Activated T-helper 17 cell treated with anti-CD3 and anti-CD28 coated beads, Interleukin-2, amount 50 U/mL, for 72 hours (primary cell): ENCODE measurements at regions not wholly inside any gene's neighbourhood (a gene's known extent, or its start where the extent isn't known, plus 50 kb on each side); places are given as distances from the start of the nearest gene placed in this dataset.

Source experiments
- ATAC-seq: fragments of 150-1000 bp; cut with Tn5 transposase; replicated peaks from 2 replicates; pipeline ENCODE4 v1.10.0; 2021; ENCODE audit warnings: mild to moderate bottlenecking, moderate library complexity
- H3K27ac Mint-ChIP-seq: one replicate; pipeline ENCODE4 v1.8.0; 2022; ENCODE audit warnings: mixed read lengths
- H3K27me3 Mint-ChIP-seq: one replicate; pipeline ENCODE4 v1.8.0; 2022; ENCODE audit warnings: mixed read lengths
- H3K36me3 Mint-ChIP-seq: one replicate; pipeline ENCODE4 v1.8.0; 2022; ENCODE audit warnings: low read depth, mild to moderate bottlenecking, mixed read lengths
- H3K4me1 Mint-ChIP-seq: one replicate; pipeline ENCODE4 v1.8.0; 2022; ENCODE audit warnings: mixed read lengths
- H3K4me3 Mint-ChIP-seq: one replicate; pipeline ENCODE4 v1.8.0; 2022; ENCODE audit warnings: mild to moderate bottlenecking, mixed read lengths
- H3K9me3 Mint-ChIP-seq: one replicate; pipeline ENCODE4 v1.8.0; 2022; ENCODE audit warnings: mixed read lengths

DNA sequence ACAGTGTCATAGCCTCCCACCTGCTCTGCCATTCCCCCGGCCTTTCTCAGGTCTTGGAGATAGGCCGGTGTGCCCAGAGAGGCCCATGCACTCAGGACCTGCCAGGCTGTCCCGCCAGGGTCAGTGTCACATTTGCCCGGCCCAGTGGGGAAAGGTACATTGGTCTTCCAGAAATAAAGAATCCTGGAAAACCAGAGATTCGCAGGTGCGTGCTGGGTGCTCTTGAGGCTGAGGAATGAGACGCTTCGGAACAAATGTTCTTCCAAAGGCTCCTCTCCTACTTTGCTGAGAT lies 205.8 kb upstream of the RTL1 start:
- ATAC-seq: no peak
- no peak overlapping the region for H3K4me3 Mint-ChIP-seq
- H3K27ac Mint-ChIP-seq: no peak overlapping the region
- no peaks in the 10 kb centered on the region for H3K4me1 Mint-ChIP-seq
- peaks cover 4% of the 10 kb centered on the region for H3K9me3 Mint-ChIP-seq
- no peaks in the 10 kb centered on the region for H3K27me3 Mint-ChIP-seq
- H3K36me3 Mint-ChIP-seq: no peaks in the 10 kb centered on the region

DNA sequence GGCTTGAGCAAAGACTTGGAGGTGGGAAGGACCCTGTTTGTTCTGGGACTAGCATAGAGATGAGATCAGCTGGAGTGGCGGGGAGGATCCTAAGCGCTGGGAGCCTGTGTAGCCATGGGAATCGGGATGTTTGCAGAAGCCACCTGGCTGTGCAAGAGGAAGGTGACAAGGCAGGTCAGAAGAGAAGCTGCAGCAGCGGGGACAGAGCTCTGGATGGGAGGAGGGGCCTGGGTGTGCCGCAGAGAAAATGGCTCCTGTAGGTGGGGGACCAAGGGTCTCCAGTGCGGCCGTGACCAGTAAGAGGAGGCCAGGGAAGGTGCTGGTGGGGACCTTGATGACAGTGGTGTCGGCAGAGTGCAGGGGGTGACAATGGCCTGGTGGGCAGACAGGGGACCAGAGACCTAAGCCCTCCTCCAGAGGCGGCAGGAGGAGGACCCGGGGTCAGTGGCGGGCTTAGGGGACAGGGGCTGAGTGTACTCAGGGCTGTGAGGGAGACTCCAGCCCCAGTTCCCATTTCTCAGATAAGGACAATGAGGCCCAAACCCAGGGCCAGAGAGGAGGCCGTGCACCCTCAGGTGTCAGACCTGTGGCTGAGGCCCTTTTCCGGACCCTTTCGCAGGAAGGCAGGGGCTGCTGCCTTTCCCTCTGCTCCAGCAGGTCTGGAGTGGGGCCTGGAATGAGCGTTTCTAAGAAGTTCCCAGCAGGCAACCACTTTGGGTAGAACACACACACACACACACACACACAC lies 206.6 kb upstream of the RTL1 start:
- Mint-ChIP-seq H3K4me1 (no peaks in the 10 kb centered on the region), H3K36me3 (no peaks in the 10 kb centered on the region), H3K27ac (no peak overlapping the region), H3K9me3 (peaks cover 4% of the 10 kb centered on the region), H3K27me3 (no peaks in the 10 kb centered on the region), H3K4me3 (no peak overlapping the region)
- ATAC-seq: no peak

DNA sequence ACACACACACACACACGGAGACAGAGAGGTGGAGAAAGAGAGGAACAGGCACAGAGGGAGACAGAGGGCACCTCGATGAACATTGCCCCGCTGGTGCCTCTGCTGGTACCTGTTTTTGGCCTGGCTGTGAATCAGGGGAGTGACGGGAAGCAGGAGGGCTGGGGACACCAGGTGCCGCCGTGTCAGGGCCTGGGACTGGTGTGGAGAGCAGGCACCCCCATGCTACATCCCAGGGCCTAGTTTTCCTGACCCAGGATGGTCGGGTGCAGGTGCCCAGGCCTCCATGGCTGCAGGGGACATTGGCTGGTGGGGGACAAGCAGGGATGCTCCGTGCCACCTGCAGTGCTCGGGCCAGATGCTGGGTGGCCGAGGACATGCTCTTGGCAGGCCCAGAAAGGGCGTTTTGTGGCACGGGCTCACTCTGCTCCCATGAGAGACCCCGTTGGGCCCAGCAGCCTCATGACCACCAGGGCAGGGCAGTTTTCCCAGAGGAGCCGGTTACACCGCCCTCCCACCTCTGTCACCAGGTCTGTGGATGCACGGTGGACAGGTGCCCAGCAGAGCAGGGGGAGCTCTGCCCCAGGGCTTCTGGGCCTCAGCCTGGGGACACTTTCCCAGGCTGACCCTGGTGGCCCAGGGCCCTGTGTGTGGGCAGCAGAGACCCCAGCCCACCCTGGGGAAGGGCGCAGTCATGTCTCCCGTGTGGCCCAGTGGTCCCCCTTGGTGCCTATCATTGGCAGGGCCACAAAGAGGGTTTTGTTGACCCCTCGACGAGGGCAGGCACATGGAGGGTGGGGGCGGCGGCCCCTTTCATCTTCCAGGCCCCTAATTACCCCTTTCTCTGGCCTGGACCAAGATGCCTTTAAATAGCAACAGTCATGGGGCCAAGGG lies 207.5 kb upstream of the RTL1 start:
- Mint-ChIP-seq H3K4me1 (no peaks in the 10 kb centered on the region), H3K27me3 (no peaks in the 10 kb centered on the region), H3K9me3 (peaks cover 3% of the 10 kb centered on the region), H3K4me3 (no peak overlapping the region), H3K36me3 (no peaks in the 10 kb centered on the region), H3K27ac (no peak overlapping the region)
- no peak for ATAC-seq

DNA sequence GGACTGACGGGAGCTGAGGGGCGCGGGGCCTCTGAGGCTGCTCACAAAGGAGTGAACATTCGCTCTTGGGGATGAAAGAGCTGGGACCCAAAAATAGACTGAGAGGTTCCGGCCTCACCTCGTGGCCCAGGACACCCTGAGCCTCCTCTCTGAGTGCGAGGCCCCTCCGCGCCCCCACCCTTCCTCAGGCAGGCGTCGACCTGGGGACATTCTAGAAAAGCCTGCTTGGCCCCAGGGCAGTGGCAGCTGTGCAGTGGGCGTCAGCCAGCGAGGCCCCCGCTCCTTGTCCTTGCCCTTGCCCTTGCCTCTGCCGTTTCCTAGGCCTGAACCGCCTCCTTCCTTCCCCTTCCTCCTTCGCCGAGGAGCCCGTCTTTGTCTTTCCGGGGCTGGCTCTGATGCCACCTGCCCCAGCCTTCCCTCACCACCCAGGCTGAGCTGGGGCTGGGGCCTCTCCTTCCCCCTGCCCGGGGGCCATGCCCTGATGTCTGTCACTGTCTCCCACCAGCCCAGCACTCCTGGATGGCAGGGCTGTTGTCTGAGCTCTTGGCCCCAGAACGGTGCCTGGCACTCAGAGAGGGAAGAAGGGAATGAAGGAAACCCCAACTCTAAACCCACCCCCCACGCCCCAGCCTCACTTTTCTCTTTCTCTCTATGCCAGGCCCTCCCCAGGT lies 208.2 kb upstream of the RTL1 start:
- Mint-ChIP-seq H3K27ac (no peak overlapping the region), H3K27me3 (no peaks in the 10 kb centered on the region), H3K4me1 (no peaks in the 10 kb centered on the region), H3K9me3 (no peaks in the 10 kb centered on the region), H3K36me3 (no peaks in the 10 kb centered on the region), H3K4me3 (no peak overlapping the region)
- no peak for ATAC-seq

DNA sequence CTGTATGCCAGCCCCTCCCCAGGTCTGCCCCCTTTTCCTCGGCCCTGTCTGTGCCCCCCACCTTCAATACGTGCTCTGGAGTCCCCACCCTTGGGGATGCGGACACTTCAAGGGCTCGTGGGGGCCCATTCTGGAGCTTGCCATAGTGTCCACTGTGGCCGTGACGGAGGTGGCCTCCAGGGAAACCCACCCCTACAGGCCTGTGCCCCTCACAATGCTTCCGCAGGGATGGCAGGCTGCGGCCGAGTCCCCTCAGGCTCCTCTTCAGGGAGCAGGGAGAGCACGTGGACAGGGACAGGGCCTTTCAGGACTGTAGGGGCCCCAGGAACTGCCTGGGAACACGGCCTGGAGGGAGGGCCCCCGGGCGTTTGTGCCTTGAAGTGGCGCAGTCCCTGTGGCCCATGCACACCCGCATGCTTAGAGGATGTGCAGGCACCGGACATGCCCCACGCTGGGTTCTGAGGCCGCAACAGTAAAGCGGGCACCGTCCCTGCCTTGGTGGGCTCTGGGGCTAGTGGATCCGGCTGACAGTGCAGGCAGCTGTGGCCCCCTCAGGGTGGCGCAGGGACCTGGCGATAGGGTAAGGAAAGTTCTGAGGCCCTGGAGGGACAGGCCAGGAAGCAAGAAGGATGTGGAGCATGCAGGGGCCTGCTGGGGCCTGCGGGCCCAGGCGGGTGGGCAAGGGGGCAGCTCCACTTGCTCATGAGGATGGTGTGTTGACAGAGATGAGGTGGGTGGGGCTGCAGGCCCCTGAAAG lies 209.0 kb upstream of the RTL1 start:
- Mint-ChIP-seq H3K4me3 (no peak overlapping the region), H3K9me3 (no peaks in the 10 kb centered on the region), H3K27ac (no peak overlapping the region), H3K27me3 (peaks cover 2% of the 10 kb centered on the region), H3K36me3 (no peaks in the 10 kb centered on the region), H3K4me1 (no peaks in the 10 kb centered on the region)
- no peak for ATAC-seq

DNA sequence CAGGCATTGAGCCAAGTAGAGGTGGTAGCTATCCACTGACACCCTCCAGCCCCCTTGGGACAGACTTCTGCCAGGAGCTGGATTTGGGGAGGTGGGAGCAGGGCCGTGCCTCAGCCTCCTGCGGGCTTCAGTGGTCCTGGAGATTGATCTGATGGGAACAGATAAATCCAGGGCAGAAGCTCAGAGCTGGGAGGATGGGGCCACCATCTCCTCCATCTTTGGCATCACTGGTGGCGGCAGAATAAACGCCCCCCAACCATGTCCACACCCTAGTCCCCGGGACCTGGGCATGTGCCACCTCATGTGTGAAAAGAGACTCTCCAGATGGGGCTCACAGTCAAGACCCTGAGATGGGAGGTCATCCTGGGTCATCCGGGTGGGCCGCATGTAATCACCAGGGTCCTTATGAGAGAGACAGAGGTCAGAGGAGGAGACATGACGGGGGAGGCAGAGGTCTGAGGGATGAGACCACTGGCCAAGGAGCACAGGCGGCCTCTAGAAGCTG lies 209.6 kb upstream of the RTL1 start:
- Mint-ChIP-seq H3K4me3 (no peak overlapping the region), H3K4me1 (no peaks in the 10 kb centered on the region)

DNA sequence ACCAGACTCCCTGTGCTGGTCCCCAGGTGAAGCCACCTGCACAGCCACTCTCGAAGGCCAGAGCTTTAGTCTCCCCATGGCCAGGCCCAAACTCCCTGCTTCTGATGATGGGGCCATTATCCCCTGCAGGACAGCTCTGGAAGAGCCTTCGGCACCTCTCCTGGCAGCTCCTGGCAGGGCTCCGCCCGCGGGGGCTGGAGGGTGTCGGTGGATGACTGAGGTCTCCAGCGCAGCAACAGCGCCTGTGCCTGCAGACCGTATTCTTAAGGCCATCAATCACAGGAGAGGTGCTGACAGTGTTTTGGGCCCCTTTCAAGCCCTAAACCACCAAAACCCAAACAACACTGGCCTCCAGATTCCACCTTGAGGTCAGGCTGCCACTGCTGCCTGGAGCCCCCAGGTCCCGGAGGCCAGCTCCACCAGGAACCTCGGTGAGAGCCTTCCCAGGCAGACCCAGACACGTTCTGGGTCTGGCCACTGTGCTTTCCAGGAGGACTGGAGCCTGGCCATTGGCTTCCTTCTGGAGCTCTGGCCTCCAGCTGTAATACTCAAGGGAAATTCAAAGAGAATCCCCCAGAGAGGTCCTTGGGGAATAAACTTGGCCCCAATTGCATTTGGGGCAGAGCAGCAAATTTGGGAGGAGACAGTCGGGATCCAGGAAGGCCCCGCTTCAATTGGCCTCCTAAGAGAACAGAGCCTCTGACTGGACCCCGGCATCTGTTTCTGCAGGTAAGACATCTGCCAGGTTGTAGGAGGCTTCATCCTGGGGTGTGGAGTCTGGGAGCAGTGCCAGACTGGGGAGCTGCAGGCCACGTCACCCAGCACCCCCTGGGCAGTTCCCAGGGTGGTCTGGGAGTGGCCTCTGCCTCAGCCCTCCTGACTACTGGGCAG lies 210.6 kb upstream of the RTL1 start:
- Mint-ChIP-seq H3K27me3 (peaks cover 12% of the 10 kb centered on the region), H3K9me3 (no peaks in the 10 kb centered on the region), H3K36me3 (no peaks in the 10 kb centered on the region), H3K4me1 (no peaks in the 10 kb centered on the region), H3K27ac (no peak overlapping the region), H3K4me3 (no peak overlapping the region)
- no peak for ATAC-seq

More for the DNA sequence above, 209.6 kb upstream of the RTL1 start:
- Mint-ChIP-seq H3K36me3 (no peaks in the 10 kb centered on the region), H3K27ac (no peak overlapping the region), H3K27me3 (peaks cover 8% of the 10 kb centered on the region), H3K9me3 (no peaks in the 10 kb centered on the region)
- no peak for ATAC-seq

DNA sequence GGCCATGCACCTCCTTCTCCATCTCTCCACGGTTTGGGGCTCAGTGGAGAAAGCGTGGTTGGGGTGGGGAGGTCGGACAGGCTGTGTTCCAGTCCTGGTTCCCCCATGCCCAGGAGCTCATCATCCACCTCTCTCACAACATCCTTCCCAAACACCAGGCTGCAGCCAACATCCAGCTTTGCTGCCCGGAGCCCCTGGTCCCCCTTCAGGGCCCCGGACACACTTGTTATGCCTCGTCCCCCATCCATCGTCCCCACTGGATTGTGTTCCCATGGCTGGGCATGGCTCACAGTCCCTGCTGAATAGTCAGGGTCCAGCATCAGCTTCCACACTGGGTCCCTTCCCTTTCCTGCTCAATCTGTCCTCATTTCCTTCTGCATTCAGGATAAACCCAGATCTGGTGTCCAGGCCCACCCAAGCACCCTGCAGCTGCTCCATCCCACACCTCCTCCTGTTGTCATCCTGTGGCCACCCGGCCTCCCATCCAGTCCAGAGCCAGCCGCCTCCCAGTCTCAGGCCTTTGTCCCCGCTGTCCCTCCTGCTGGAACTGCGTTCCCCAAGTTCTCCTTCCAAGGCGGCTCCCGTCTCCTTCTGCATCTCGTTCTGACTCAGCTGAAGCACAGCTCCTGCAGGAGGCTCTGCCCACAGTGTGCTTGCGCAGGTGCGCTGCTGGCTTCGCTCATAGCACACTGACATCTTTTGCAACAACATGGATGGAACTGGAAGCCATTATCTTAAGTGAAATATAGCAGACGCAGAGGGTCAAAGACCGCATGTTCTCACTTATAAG lies 211.4 kb upstream of the RTL1 start:
- Mint-ChIP-seq H3K27me3 (peaks cover 14% of the 10 kb centered on the region), H3K36me3 (no peaks in the 10 kb centered on the region), H3K4me3 (no peak overlapping the region), H3K4me1 (no peaks in the 10 kb centered on the region), H3K9me3 (no peaks in the 10 kb centered on the region), H3K27ac (no peak overlapping the region)
- ATAC-seq: no peak

DNA sequence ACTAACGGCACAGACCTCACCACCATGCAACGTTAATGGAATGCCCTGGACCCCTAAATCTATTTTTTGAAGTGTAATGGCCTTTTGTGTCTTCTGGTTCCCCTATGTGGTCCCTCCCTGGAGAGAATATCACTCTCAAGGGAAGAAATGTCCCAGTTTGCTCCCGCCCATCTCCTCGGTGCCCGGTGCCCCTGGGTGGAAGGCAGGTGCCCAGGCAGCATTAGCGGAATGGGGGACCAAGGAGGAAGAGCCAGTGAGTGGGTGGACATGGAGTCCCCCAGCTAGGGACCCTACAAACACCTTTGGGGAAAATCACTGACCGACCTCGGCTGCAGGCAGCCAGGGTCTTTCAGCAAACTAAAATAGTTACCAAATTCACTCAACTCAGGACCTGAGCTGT lies 212.1 kb upstream of the RTL1 start:
- Mint-ChIP-seq H3K36me3 (no peaks in the 10 kb centered on the region), H3K9me3 (no peaks in the 10 kb centered on the region), H3K4me3 (no peak overlapping the region), H3K27ac (no peak overlapping the region), H3K27me3 (peaks cover 14% of the 10 kb centered on the region), H3K4me1 (no peaks in the 10 kb centered on the region)
- no peak for ATAC-seq

DNA sequence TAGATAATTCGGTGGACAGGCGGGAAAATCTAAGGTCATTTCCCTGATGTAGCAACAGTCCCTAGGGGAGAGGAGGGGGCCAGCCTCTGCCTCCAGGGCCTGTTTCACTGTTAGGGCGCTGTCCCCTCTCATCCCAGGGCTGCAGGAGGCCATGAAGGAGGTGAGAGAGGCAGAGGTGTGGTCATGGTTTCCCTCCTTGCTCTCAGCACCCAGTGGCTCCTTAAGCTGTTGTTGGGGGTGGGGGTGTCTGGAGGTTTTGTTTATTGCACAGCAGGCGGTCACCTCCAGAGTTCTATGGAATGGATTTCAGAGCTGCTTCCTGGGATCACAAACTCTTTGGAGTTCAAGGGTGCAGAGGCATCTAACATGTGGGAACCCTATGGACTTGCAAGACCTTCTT lies 212.5 kb upstream of the RTL1 start:
- H3K4me3 Mint-ChIP-seq: no peak overlapping the region
- H3K27ac Mint-ChIP-seq: no peak overlapping the region
- H3K4me1 Mint-ChIP-seq: no peaks in the 10 kb centered on the region
- peaks cover 14% of the 10 kb centered on the region for H3K27me3 Mint-ChIP-seq
- H3K9me3 Mint-ChIP-seq: no peaks in the 10 kb centered on the region
- ATAC-seq: no peak
- no peaks in the 10 kb centered on the region for H3K36me3 Mint-ChIP-seq

DNA sequence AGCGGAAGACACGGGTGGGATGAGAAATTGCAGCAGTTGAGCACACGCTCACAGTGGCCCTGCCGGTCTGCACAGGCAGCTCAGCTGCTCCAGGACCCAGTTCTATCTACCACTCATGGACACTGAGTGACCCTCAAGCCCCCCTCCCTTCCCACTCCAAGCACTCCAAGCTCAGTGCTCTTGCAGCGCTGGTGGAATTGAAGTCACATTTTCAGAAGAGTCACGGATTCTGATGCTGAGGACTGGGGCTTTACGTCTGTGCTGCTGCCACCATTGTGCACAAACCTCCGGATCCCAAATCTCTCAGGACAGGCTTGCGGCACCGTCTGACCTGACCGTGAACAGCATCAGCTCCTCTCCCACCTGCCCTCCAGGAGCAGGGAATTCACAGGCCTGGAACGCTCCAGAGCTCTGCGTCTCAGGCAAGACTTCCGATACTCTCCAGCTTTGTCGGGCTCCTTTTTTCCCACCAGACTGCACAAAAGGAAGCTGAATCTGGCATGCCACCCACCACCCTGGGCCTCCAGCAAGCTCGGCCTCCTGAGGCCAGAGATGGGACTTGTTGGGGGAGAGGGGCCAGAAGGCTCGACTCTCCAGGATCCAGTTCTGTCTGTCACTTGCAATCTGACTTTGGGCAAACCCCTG lies 213.1 kb upstream of the RTL1 start:
- Mint-ChIP-seq H3K27ac (no peak overlapping the region), H3K27me3 (peaks cover 14% of the 10 kb centered on the region), H3K9me3 (no peaks in the 10 kb centered on the region), H3K4me3 (no peak overlapping the region), H3K4me1 (no peaks in the 10 kb centered on the region), H3K36me3 (no peaks in the 10 kb centered on the region)
- ATAC-seq: no peak

DNA sequence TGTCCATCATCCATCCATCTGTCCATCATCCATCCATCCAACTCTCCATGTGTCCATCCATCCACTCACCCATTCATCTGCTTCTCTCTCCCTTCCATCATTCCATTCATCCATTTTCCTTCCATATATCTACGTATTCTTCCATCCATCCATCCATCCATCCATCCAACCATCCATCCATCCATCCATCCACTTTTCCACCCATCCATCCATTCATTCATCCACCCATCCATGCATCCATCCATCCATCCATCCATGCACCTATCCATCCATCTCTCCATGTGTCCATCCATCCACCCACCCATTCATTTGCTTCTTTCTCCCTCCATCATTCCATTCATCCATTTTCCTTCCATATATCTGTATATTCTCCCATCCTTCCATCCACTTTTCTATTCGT lies 214.0 kb upstream of the RTL1 start:
- no peak for ATAC-seq
- H3K27me3 Mint-ChIP-seq: peaks cover 14% of the 10 kb centered on the region
- H3K9me3 Mint-ChIP-seq: no peaks in the 10 kb centered on the region
- H3K27ac Mint-ChIP-seq: no peak overlapping the region
- H3K4me1 Mint-ChIP-seq: no peaks in the 10 kb centered on the region
- no peak overlapping the region for H3K4me3 Mint-ChIP-seq
- H3K36me3 Mint-ChIP-seq: no peaks in the 10 kb centered on the region

DNA sequence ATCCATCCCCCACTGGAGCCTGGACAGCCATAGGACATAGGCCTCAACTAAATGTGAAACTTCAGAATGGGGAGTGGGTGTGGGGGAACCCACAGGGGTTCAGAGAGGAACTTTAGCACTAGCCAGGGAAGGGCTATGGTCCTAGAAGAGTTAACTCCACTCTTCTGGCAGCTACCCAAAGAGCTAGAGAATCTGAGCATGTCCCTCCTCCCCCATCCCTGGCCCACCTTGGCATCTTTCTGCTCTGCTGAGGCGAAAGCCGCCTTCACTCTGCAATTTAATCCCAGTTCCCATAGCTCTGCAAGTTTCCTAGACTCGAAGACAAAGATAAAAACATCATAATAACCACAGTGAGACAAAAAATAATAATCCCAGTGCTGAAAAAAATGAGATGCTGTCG lies 214.7 kb upstream of the RTL1 start:
- H3K4me1 Mint-ChIP-seq: no peaks in the 10 kb centered on the region
- no peaks in the 10 kb centered on the region for H3K9me3 Mint-ChIP-seq
- peaks cover 14% of the 10 kb centered on the region for H3K27me3 Mint-ChIP-seq
- H3K36me3 Mint-ChIP-seq: no peaks in the 10 kb centered on the region
- H3K4me3 Mint-ChIP-seq: no peak overlapping the region
- H3K27ac Mint-ChIP-seq: no peak overlapping the region
- no peak for ATAC-seq
